GM12878 (cell line): ENCODE measurements at regions not wholly inside any gene's neighbourhood (a gene's known extent, or its start where the extent isn't known, plus 50 kb on each side); places are given as distances from the start of the nearest gene placed in this dataset.

Experiments used
- ATAC-seq: fragments of 200-7000 bp; cut with Tn5 transposase; 3 replicates; pipeline ENCODE4 v1.9.1; 2020; ENCODE audit warnings: mild to moderate bottlenecking, moderate library complexity
- BruUV-seq: library from RNA; stranded (reverse); fragments of 400-500 nt; replicated peaks from 2 replicates; lab custom pipeline; 2021; lab: Mats Ljungman, UMichigan
- CTCF ChIA-PET: fragments of 300-600 bp; sonication (Branson Sonifier 250); formaldehyde crosslinking; extraction: SDS; loops from one replicate; lab custom pipeline; 2021; ENCODE audit warnings: inconsistent platforms; lab: Yijun Ruan, JAX
- POLR2A ChIA-PET: fragments of 350-600 bp; formaldehyde crosslinking; extraction: SDS; loops from one replicate; lab custom pipeline; 2021; ENCODE audit warnings: inconsistent platforms; lab: Charles Lee
- RAD21 ChIA-PET: fragments of 300-600 bp; sonication (Branson Sonifier 250); formaldehyde crosslinking; loops from one replicate; lab custom pipeline; 2023; ENCODE audit warnings: antibody characterized with exemption; ENCODE audit not compliant: unreplicated experiment; lab: Charles Lee
- SMC1A ChIA-PET: fragments of 300-600 bp; sonication (Branson Sonifier 250); formaldehyde crosslinking; loops from one replicate; lab custom pipeline; 2023; ENCODE audit not compliant: unreplicated experiment, uncharacterized antibody; lab: Charles Lee
- DNase-seq: peaks from one replicate; pipeline ENCODE4 v3.0.0-alpha.2; 2011; ENCODE audit warnings: low read depth, low spot score
- FAIRE-seq: peaks from 3 replicates; lab custom pipeline; 2011; peaks lifted over from hg19 to GRCh38; lab: Jason Lieb, UNC
- H2AFZ ChIP-seq: 2 replicates; pipeline ENCODE4 v1.6.0; 2011; ENCODE audit warnings: low read depth, low read length, control low read depth; ENCODE audit not compliant: control insufficient read depth
- H3K27ac ChIP-seq: 2 replicates; pipeline ENCODE4 v1.5.1; 2011; ENCODE audit warnings: control low read depth; ENCODE audit not compliant: control insufficient read depth, insufficient read depth
- H3K27me3 ChIP-seq, 2 experiments: replicated peaks in 1 of 2; 2 replicates each; pipeline versions ENCODE4 v1.6.0 to v1.6.1; 2011; ENCODE audit warnings: low read length in 1 of 2; ENCODE audit not compliant: control insufficient read depth in 2 of 2, insufficient read depth in 2 of 2
- H3K36me3 ChIP-seq, 2 experiments: 2 replicates each; pipeline ENCODE4 v1.5.1; 2011; ENCODE audit warnings: low read length in 1 of 2; ENCODE audit not compliant: control insufficient read depth in 2 of 2, insufficient read depth in 2 of 2
- H3K4me1 ChIP-seq: 2 replicates; pipeline ENCODE4 v1.6.1; 2011; ENCODE audit warnings: mild to moderate bottlenecking, low read length, moderate library complexity, mixed read lengths; ENCODE audit not compliant: control insufficient read depth, insufficient read depth
- H3K4me2 ChIP-seq: 2 replicates; pipeline ENCODE4 v1.6.0; 2011; ENCODE audit warnings: control low read depth; ENCODE audit not compliant: control insufficient read depth, insufficient read depth
- H3K4me3 ChIP-seq: fragments of 200-600 bp; sonication (generic); 2 replicates; pipeline ENCODE4 v1.5.1; 2016
- H3K79me2 ChIP-seq: 2 replicates; pipeline ENCODE4 v1.6.0; 2011; ENCODE audit warnings: low read length; ENCODE audit not compliant: control insufficient read depth, insufficient read depth
- H3K9ac ChIP-seq: 2 replicates; pipeline ENCODE4 v1.8.0; 2011; ENCODE audit warnings: low read length, control low read depth, mixed read lengths; ENCODE audit not compliant: control insufficient read depth, insufficient read depth
- H3K9me3 ChIP-seq: replicated peaks from 3 replicates; pipeline ENCODE4 v1.5.1; 2011; ENCODE audit warnings: mild to moderate bottlenecking, low read length; ENCODE audit not compliant: control insufficient read depth, insufficient read depth
- H4K20me1 ChIP-seq: 2 replicates; pipeline ENCODE4 v1.6.0; 2011; ENCODE audit not compliant: control insufficient read depth, insufficient read depth
- ATF7 ChIP-seq: fragments of 450-650 bp; IDR thresholded peaks from 2 replicates; pipeline ENCODE4 v1.6.1; 2016; ENCODE audit warnings: low read depth, mild to moderate bottlenecking
- HDAC2 ChIP-seq: fragments of 200-600 bp; sonication (generic); IDR thresholded peaks from 2 replicates; pipeline ENCODE4 v1.6.1; 2017
- HDAC6 ChIP-seq: fragments of 200-600 bp; sonication (generic); IDR thresholded peaks from one replicate; pipeline ENCODE4 v1.8.0; 2017; ENCODE audit warnings: antibody characterized with exemption; ENCODE audit not compliant: unreplicated experiment
- HDGF ChIP-seq: fragments of 450-650 bp; IDR thresholded peaks from 2 replicates; pipeline ENCODE4 v1.6.1; 2016; ENCODE audit warnings: antibody characterized with exemption
- KDM1A ChIP-seq: fragments of 200-600 bp; sonication (generic); IDR thresholded peaks from 2 replicates; pipeline ENCODE4 v1.6.1; 2016; ENCODE audit warnings: borderline replicate concordance
- MTA3 ChIP-seq: IDR thresholded peaks from 2 replicates; pipeline ENCODE4 v1.6.1; 2012; ENCODE audit warnings: low read length, inconsistent platforms, borderline replicate concordance
- PRDM15 ChIP-seq: fragments of 450-650 bp; formaldehyde crosslinking; IDR thresholded peaks from 2 replicates; pipeline ENCODE4 v1.4.0; 2020; ENCODE audit warnings: mild to moderate bottlenecking, moderate library complexity
- RAD21 ChIP-seq: IDR thresholded peaks from 2 replicates; pipeline ENCODE4 v1.6.1; 2011; ENCODE audit warnings: mild to moderate bottlenecking, low read depth, low read length, moderate library complexity; ENCODE audit not compliant: insufficient read depth
- SUPT20H ChIP-seq: IDR thresholded peaks from 2 replicates; pipeline ENCODE4 v1.6.1; 2011; ENCODE audit warnings: low read depth, mild to moderate bottlenecking, low read length, moderate library complexity, borderline replicate concordance; ENCODE audit not compliant: control insufficient read depth
- TCF12 ChIP-seq: IDR thresholded peaks from 2 replicates; pipeline ENCODE4 v1.6.1; 2011; ENCODE audit warnings: low read depth, mild to moderate bottlenecking, low read length
- TCF3 ChIP-seq: IDR thresholded peaks from 2 replicates; pipeline ENCODE4 v1.6.1; 2012; ENCODE audit warnings: low read depth, mild to moderate bottlenecking, low read length, borderline replicate concordance; ENCODE audit not compliant: insufficient read depth
- TCF7 ChIP-seq: IDR thresholded peaks from 2 replicates; pipeline ENCODE4 v1.6.1; 2014; ENCODE audit warnings: antibody characterized with exemption, borderline replicate concordance
- WRNIP1 ChIP-seq: IDR thresholded peaks from 2 replicates; pipeline ENCODE4 v1.6.1; 2011; ENCODE audit warnings: low read depth, low read length, improper control_type of control experiment, borderline replicate concordance
- WGBS: methylation state at CpG from one replicate; pipeline ENCODE4 v1.1.6; 2016; ENCODE audit warnings: low lambda C conversion rate; ENCODE audit not compliant: insufficient replicate concordance, insufficient coverage; ENCODE audit errors: missing lambda C conversion rate; 5-methylcytosine and 5-hydroxymethylcytosine counted together
- in situ Hi-C: fragments of 300-500 bp; cut with MboI; formaldehyde crosslinking; loops from 9 replicates; pipeline ENCODE4 v1.14.3; 2018; ENCODE audit warnings: mixed read lengths
- intact Hi-C: fragments of 100-400 bp; cut with micrococcal nuclease; formaldehyde crosslinking; loops from one replicate; pipeline ENCODE4 v1.14.2; 2022; ENCODE audit not compliant: unreplicated experiment
- TF ChIP-seq, protein P1 (sequence below): fragments of 450-650 bp; IDR thresholded peaks from 2 replicates; pipeline ENCODE4 v1.6.1; 2017; ENCODE audit warnings: mild to moderate bottlenecking, moderate library complexity

DNA sequence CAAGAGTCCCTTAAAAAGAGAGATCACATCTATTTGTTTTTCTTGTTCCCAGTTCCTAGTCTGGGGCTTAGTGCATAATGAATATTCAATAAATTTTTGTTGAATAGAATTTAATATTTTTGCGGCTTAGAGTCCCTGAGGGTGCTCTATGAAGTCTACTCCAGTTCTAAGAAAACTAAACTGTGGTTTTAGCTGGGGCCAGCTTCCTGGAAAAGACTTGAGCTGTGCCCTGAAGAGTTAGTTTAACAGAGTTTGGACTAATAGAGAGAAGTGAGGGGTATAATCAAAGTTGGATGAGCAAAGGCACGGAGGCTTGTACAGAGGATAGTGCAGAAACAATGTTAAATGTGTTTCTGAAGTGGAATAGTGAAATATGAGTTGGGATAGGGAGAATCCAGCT lies 168.9 kb downstream of the FASLG start:
- ATAC-seq: no peak
- no peak overlapping the region for H3K4me3 ChIP-seq
- intact Hi-C loops: no loop called here
- no peak overlapping the region for H3K27ac ChIP-seq
- ChIA-PET SMC1A (interaction anchor here (0.9 to 10.5 kb wide), 8 partner anchors 9 to 602 kb away, joined by 3 to 316 read pairs (median 7); partner anchors contain the start of gene TNFSF4), CTCF (interaction anchor here (1.0 to 14.9 kb wide), 5 partner anchors 10 to 375 kb away, joined by 6 to 414 read pairs (median 21); partner anchors contain the start of gene TNFSF4), RAD21 (interaction anchor here (0.8 to 7.2 kb wide), 4 partner anchors 10 to 601 kb away, joined by 3 to 245 read pairs (median 11); partner anchors contain the start of gene TNFSF4), POLR2A (interaction anchor here (1.5 kb wide), 1 partner anchor 374 kb away, joined by 3 read pairs; no protein-coding TSS in a partner anchor)
- WGBS: 31% methylated on average over 2 of the region's 2 CpGs
- H3K36me3 ChIP-seq: no peaks in the 10 kb centered on the region
- FAIRE-seq: no peak
- BruUV-seq: no TSS peak
- no peak overlapping the region for H3K4me2 ChIP-seq
- no peak overlapping the region for H2AFZ ChIP-seq
- H3K27me3 ChIP-seq: no peaks in the 10 kb centered on the region
- in situ Hi-C loops: no loop called here
- 0 out of 2 replicates have a peak, but pooled peaks cover 4% of the 10 kb centered on the region for H3K4me1 ChIP-seq
- H3K9me3 ChIP-seq: no peaks in the 10 kb centered on the region
- no peak for DNase-seq
- no peak overlapping the region for H3K9ac ChIP-seq
- no peaks in the 10 kb centered on the region for H4K20me1 ChIP-seq
- H3K79me2 ChIP-seq: no peaks in the 10 kb centered on the region
- TF ChIP-seq HDAC2: no peak
- no peak for TF ChIP-seq HDGF
- TF ChIP-seq PRDM15 (CRISPR knock-in tag): no peak
- no peak for TF ChIP-seq RAD21
- no peak for TF ChIP-seq KDM1A
- TF ChIP-seq TCF7: no peak
- no peak for TF ChIP-seq WRNIP1
- TF ChIP-seq, protein P1, sequence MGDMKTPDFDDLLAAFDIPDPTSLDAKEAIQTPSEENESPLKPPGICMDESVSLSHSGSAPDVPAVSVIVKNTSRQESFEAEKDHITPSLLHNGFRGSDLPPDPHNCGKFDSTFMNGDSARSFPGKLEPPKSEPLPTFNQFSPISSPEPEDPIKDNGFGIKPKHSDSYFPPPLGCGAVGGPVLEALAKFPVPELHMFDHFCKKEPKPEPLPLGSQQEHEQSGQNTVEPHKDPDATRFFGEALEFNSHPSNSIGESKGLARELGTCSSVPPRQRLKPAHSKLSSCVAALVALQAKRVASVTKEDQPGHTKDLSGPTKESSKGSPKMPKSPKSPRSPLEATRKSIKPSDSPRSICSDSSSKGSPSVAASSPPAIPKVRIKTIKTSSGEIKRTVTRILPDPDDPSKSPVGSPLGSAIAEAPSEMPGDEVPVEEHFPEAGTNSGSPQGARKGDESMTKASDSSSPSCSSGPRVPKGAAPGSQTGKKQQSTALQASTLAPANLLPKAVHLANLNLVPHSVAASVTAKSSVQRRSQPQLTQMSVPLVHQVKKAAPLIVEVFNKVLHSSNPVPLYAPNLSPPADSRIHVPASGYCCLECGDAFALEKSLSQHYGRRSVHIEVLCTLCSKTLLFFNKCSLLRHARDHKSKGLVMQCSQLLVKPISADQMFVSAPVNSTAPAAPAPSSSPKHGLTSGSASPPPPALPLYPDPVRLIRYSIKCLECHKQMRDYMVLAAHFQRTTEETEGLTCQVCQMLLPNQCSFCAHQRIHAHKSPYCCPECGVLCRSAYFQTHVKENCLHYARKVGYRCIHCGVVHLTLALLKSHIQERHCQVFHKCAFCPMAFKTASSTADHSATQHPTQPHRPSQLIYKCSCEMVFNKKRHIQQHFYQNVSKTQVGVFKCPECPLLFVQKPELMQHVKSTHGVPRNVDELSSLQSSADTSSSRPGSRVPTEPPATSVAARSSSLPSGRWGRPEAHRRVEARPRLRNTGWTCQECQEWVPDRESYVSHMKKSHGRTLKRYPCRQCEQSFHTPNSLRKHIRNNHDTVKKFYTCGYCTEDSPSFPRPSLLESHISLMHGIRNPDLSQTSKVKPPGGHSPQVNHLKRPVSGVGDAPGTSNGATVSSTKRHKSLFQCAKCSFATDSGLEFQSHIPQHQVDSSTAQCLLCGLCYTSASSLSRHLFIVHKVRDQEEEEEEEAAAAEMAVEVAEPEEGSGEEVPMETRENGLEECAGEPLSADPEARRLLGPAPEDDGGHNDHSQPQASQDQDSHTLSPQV: no peak
- no peak for TF ChIP-seq MTA3
- TF ChIP-seq TCF3: no peak
- TF ChIP-seq ATF7: no peak
- no peak for TF ChIP-seq HDAC6
- no peak for TF ChIP-seq TCF12
- TF ChIP-seq SUPT20H: no peak
- TF ChIP-seq, all 136 proteins: peak for 0
